ENCODE measurements at regions not wholly inside any gene's neighbourhood (a gene's known extent, or its start where the extent isn't known, plus 50 kb on each side); places are given as distances from the start of the nearest gene placed in this dataset.

- TF ChIP-seq CTCF (IDR thresholded peaks at IDR 0.05): no peak
- no peak for TF ChIP-seq EZH2 (IDR thresholded peaks at IDR 0.05)
- no peak for TF ChIP-seq EZH2phosphoT487 (IDR thresholded peaks at IDR 0.05)
These were observed 952.1 kb upstream of the MIR17HG start for GRCh38 chr13:90395348-90395747.

Measured in neural progenitor cell (in vitro differentiated cells).